ENCODE measurements at regions not wholly inside any gene's neighbourhood (a gene's known extent, or its start where the extent isn't known, plus 50 kb on each side); places are given as distances from the start of the nearest gene placed in this dataset.

DNA sequence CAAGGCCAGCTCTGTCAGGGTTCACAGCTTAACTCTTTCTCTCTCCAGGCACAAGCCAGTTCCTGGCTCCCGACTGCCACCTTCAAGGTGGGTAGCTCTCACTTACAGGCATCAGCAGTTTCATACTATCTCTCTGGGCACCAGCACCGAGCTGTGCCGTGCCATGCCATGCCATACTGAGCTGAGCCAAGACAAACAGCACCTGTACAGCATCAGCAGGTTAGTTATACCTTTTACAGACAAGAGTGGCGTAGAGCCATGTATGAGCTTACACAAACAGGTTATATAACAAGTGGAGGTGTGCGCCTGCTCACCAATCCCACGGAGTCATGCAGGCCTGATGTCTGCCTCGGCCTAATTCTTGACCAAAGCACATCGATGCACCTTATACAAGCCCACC lies 1098.7 kb downstream of the AACS start:
- in situ Hi-C loops (cut with MboI) (no loop called here), intact Hi-C loops (cut with micrococcal nuclease; ENCODE audit: unreplicated experiment) (no loop called here)
- no peaks in the 10 kb centered on the region for H3K4me1 ChIP-seq (ENCODE audit: control insufficient read depth, insufficient read depth, low read length)
- ChIA-PET RAD21 (ENCODE audit: unreplicated experiment) (no interaction called here), SMC1A (ENCODE audit: uncharacterized antibody, unreplicated experiment) (interaction anchor here (1.0 kb wide), 1 partner anchor 54 kb away, joined by 3 read pairs; no protein-coding TSS in a partner anchor), POLR2A (no interaction called here), CTCF (no interaction called here)
- no peaks in the 10 kb centered on the region for H3K27me3 ChIP-seq (replicated peaks in 1 of 2; ENCODE audit: control insufficient read depth in 2 of 2, insufficient read depth in 2 of 2, low read length in 1 of 2)
- H3K4me3 ChIP-seq, result no peak overlapping the region
- BruUV-seq (replicated peaks), result no TSS peak
- ATAC-seq (no peak), FAIRE-seq (no peak), DNase-seq (ENCODE audit: low read depth, low spot score) (no peak)
- no peak overlapping the region for H2AFZ ChIP-seq (ENCODE audit: control insufficient read depth, low read depth, low read length)
- H4K20me1 ChIP-seq (ENCODE audit: control insufficient read depth, insufficient read depth), result no peaks in the 10 kb centered on the region
- no peaks in the 10 kb centered on the region for H3K36me3 ChIP-seq (ENCODE audit: control insufficient read depth in 2 of 2, insufficient read depth in 2 of 2, low read length in 1 of 2)
- H3K79me2 ChIP-seq (ENCODE audit: control insufficient read depth, insufficient read depth, low read length), result no peaks in the 10 kb centered on the region
- TF ChIP-seq CTCF (IDR thresholded peaks at IDR 0.05 in 2 of 3, conservative IDR thresholded peaks at IDR 0.05 in 1 of 3; ENCODE audit: control insufficient read depth in 2 of 3, extremely low read depth in 1 of 3, insufficient read depth in 1 of 3, low read depth in 3 of 3, low read length in 3 of 3) (no peak), KDM1A (IDR thresholded peaks at IDR 0.05; ENCODE audit: borderline replicate concordance) (no peak), ASH2L (IDR thresholded peaks at IDR 0.05; ENCODE audit: borderline replicate concordance, low read depth) (no peak), ZSCAN29 (IDR thresholded peaks at IDR 0.05) (no peak)
- no peak overlapping the region for H3K9ac ChIP-seq (ENCODE audit: control insufficient read depth, insufficient read depth, low read length)
- H3K9me3 ChIP-seq (replicated peaks; ENCODE audit: control insufficient read depth, insufficient read depth, low read length), result no peaks in the 10 kb centered on the region
- 0% methylated on average over 7 of the region's 8 CpGs for WGBS (ENCODE audit: insufficient coverage, insufficient replicate concordance, low lambda C conversion rate, missing lambda C conversion rate)
- no peak overlapping the region for H3K4me2 ChIP-seq (ENCODE audit: control insufficient read depth, insufficient read depth)
- H3K27ac ChIP-seq (ENCODE audit: control insufficient read depth, insufficient read depth), result no peak overlapping the region

DNA sequence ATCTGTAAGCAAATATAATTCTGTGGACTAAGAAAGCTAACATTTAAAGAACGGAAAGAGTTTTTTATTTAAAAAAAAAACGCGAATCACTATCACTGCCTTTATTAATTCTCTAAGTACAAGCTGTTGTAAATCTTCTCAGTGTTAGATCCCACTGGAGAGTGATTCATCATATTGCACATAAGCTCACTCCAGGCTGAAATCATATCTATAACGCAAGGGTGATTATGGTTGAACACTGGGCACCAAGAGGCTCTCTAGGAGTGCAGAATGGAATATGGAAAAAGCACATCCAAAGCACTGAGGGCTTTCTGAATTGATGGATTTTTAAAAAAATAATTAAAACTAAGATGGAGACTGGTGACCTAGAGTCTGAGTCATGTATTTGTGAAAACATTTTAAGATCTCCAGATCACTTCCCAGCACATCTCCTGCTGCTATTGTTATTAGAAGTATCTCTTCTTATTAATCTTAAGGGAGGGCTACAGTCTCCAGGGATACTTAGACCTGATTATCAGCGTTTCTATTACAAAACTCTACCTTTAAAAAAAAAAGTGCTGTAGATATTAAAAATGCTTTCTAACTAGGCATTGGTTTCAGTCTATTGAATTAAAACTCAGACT lies 1106.8 kb downstream of the AACS start:
- ChIA-PET SMC1A (ENCODE audit: uncharacterized antibody, unreplicated experiment) (interaction anchor here (0.7 kb wide), 1 partner anchor 249 kb away, joined by 5 read pairs; no protein-coding TSS in a partner anchor), POLR2A (no interaction called here), RAD21 (ENCODE audit: unreplicated experiment) (no interaction called here), CTCF (no interaction called here)
- TF ChIP-seq TBL1XR1 (IDR thresholded peaks at IDR 0.05; ENCODE audit: low read depth, low read length), result no peak
- TF ChIP-seq ZNF24 (IDR thresholded peaks at IDR 0.05), result no peak
- TF ChIP-seq SUPT20H (IDR thresholded peaks at IDR 0.05; ENCODE audit: borderline replicate concordance, control insufficient read depth, low read depth, low read length), result no peak
- Histone ChIP-seq H4K20me1 (ENCODE audit: control insufficient read depth, insufficient read depth) (no peaks in the 10 kb centered on the region), H3K9ac (ENCODE audit: control insufficient read depth, insufficient read depth, low read length) (no peak overlapping the region), H3K4me2 (ENCODE audit: control insufficient read depth, insufficient read depth) (no peak overlapping the region), H3K9me3 (replicated peaks; ENCODE audit: control insufficient read depth, insufficient read depth, low read length) (no peaks in the 10 kb centered on the region), H2AFZ (ENCODE audit: control insufficient read depth, low read depth, low read length) (no peak overlapping the region), H3K4me1 (ENCODE audit: control insufficient read depth, insufficient read depth, low read length) (no peaks in the 10 kb centered on the region), H3K27ac (ENCODE audit: control insufficient read depth, insufficient read depth) (no peak overlapping the region), H3K4me3 (no peak overlapping the region), H3K79me2 (ENCODE audit: control insufficient read depth, insufficient read depth, low read length) (no peaks in the 10 kb centered on the region), H3K27me3 (replicated peaks in 1 of 2; ENCODE audit: control insufficient read depth in 2 of 2, insufficient read depth in 2 of 2, low read length in 1 of 2) (no peaks in the 10 kb centered on the region), H3K36me3 (ENCODE audit: control insufficient read depth in 2 of 2, insufficient read depth in 2 of 2, low read length in 1 of 2) (no peaks in the 10 kb centered on the region)
- BruUV-seq (replicated peaks), result no TSS peak
- 50% methylated on average over 5 of the region's 5 CpGs for WGBS (ENCODE audit: insufficient coverage, insufficient replicate concordance, low lambda C conversion rate, missing lambda C conversion rate)
- in situ Hi-C loops (cut with MboI), result no loop called here
- ATAC-seq, result no peak
- FAIRE-seq, result no peak
- DNase-seq (ENCODE audit: low read depth, low spot score), result no peak
- intact Hi-C loops (cut with micrococcal nuclease; ENCODE audit: unreplicated experiment), result no loop called here
